GM23338 (cell line): ENCODE measurements at regions not wholly inside any gene's neighbourhood (a gene's known extent, or its start where the extent isn't known, plus 50 kb on each side); places are given as distances from the start of the nearest gene placed in this dataset.

Experiments used
- ATAC-seq: fragments of 200-7000 bp; cut with Tn5 transposase; 3 replicates; pipeline ENCODE4 v1.9.1; 2020
- DNase-seq: peaks from one replicate; pipeline ENCODE4 v3.0.0-alpha.2; 2015; ENCODE audit warnings: low spot score
- H2AFZ ChIP-seq: fragments of 200-600 bp; sonication (generic); 2 replicates; pipeline ENCODE4 v1.8.0; 2016; ENCODE audit warnings: antibody characterized with exemption, mild to moderate bottlenecking, moderate library complexity
- H3F3A ChIP-seq: fragments of 200-600 bp; sonication (generic); replicated peaks from 2 replicates; pipeline ENCODE4 v1.8.0; 2017; ENCODE audit warnings: antibody characterized with exemption, mixed run types, low read depth
- H3K27ac ChIP-seq: fragments of 200-600 bp; sonication (generic); 2 replicates; pipeline ENCODE4 v1.6.1; 2016; ENCODE audit warnings: low read depth
- H3K27me3 ChIP-seq: fragments of 200-600 bp; sonication (generic); 2 replicates; pipeline ENCODE4 v1.8.0; 2016; ENCODE audit warnings: mild to moderate bottlenecking, mixed run types, moderate library complexity; ENCODE audit not compliant: insufficient read depth
- H3K36me3 ChIP-seq: fragments of 200-600 bp; sonication (generic); 2 replicates; pipeline ENCODE4 v1.8.0; 2016; ENCODE audit warnings: mild to moderate bottlenecking; ENCODE audit not compliant: insufficient read depth
- H3K4me1 ChIP-seq: fragments of 200-600 bp; sonication (generic); 2 replicates; pipeline ENCODE4 v1.8.0; 2016; ENCODE audit warnings: mild to moderate bottlenecking, moderate library complexity; ENCODE audit not compliant: insufficient read depth
- H3K4me2 ChIP-seq: fragments of 200-600 bp; sonication (generic); 2 replicates; pipeline ENCODE4 v1.7.1; 2017; ENCODE audit warnings: mixed run types
- H3K4me3 ChIP-seq: fragments of 200-600 bp; sonication (generic); 2 replicates; pipeline ENCODE4 v1.6.1; 2016; ENCODE audit warnings: mixed run types
- H3K79me2 ChIP-seq: fragments of 200-600 bp; sonication (generic); replicated peaks from 2 replicates; pipeline ENCODE4 v1.8.0; 2017; ENCODE audit warnings: mild to moderate bottlenecking; ENCODE audit not compliant: insufficient read depth
- H3K9me2 ChIP-seq: fragments of 200-600 bp; sonication (generic); 2 replicates; pipeline ENCODE4 v1.8.0; 2017; ENCODE audit not compliant: insufficient read depth
- H4K20me1 ChIP-seq: fragments of 200-600 bp; sonication (generic); replicated peaks from 2 replicates; pipeline ENCODE4 v1.8.0; 2017; ENCODE audit warnings: mild to moderate bottlenecking; ENCODE audit not compliant: insufficient read depth
- H3K27ac Mint-ChIP-seq: 2 replicates; pipeline ENCODE4 v1.8.0; 2020; ENCODE audit warnings: inconsistent platforms, mild to moderate bottlenecking, moderate library complexity, mixed read lengths
- H3K27me3 Mint-ChIP-seq: 3 replicates; pipeline ENCODE4 v1.8.0; 2022; ENCODE audit warnings: low read depth, mild to moderate bottlenecking, moderate library complexity, mixed read lengths, inconsistent platforms; ENCODE audit not compliant: insufficient read depth, poor library complexity
- H3K36me3 Mint-ChIP-seq: 3 replicates; pipeline ENCODE4 v1.8.0; 2021; ENCODE audit warnings: low read depth, mild to moderate bottlenecking, inconsistent platforms, moderate library complexity, mixed read lengths
- H3K4me1 Mint-ChIP-seq: 3 replicates; pipeline ENCODE4 v1.8.0; 2020; ENCODE audit warnings: mild to moderate bottlenecking, inconsistent platforms, mixed read lengths
- H3K4me3 Mint-ChIP-seq: 3 replicates; pipeline ENCODE4 v1.8.0; 2021; ENCODE audit warnings: moderate library complexity, mild to moderate bottlenecking, inconsistent platforms, mixed read lengths
- H3K9me3 Mint-ChIP-seq: 3 replicates; pipeline ENCODE4 v1.8.0; 2020; ENCODE audit warnings: moderate library complexity, mild to moderate bottlenecking, inconsistent platforms, mixed read lengths
- CREB1 ChIP-seq: fragments of 250-450 bp; sonication (Bioruptor Pico); IDR thresholded peaks from 2 replicates; pipeline ENCODE4 v1.5.0; 2020; ENCODE audit warnings: low read depth, mild to moderate bottlenecking, moderate library complexity
- CTCF ChIP-seq, 2 experiments: fragments of 200-600 bp in 1 of 2; sonication (generic) in 1 of 2; conservative IDR thresholded peaks; 2 replicates each; pipeline versions ENCODE4 v1.5.1 to v1.6.1; 2016 to 2017; ENCODE audit warnings: antibody characterized with exemption in 2 of 2, low read depth in 2 of 2, mild to moderate bottlenecking in 2 of 2, moderate library complexity in 1 of 2
- EZH2 ChIP-seq: fragments of 200-600 bp; sonication (generic); IDR thresholded peaks from one replicate; pipeline ENCODE4 v1.8.0; 2017; ENCODE audit warnings: antibody characterized with exemption, mild to moderate bottlenecking, low read depth; ENCODE audit not compliant: unreplicated experiment
- EZH2phosphoT487 ChIP-seq: fragments of 200-600 bp; sonication (generic); IDR thresholded peaks from one replicate; pipeline ENCODE4 v1.8.1; 2018; ENCODE audit warnings: antibody characterized with exemption; ENCODE audit not compliant: unreplicated experiment
- JUNB ChIP-seq: IDR thresholded peaks from one replicate; pipeline ENCODE4 v1.6.1; 2016; ENCODE audit warnings: antibody characterized with exemption; ENCODE audit not compliant: unreplicated experiment
- NANOG ChIP-seq: IDR thresholded peaks from 2 replicates; pipeline ENCODE4 v1.6.1; 2016; ENCODE audit warnings: antibody characterized with exemption, borderline replicate concordance
- POLR2AphosphoS5 ChIP-seq: IDR thresholded peaks from 2 replicates; pipeline ENCODE4 v1.6.1; 2016; ENCODE audit warnings: antibody characterized with exemption, low read depth
- REST ChIP-seq: IDR thresholded peaks from one replicate; pipeline ENCODE4 v1.6.1; 2018; ENCODE audit warnings: antibody characterized with exemption; ENCODE audit not compliant: unreplicated experiment
- ZNF114 ChIP-seq: fragments of 250-450 bp; sonication (Bioruptor Pico); IDR thresholded peaks from 2 replicates; pipeline ENCODE4 v1.5.0; 2020; ENCODE audit warnings: mild to moderate bottlenecking, moderate library complexity
- ZNF331 ChIP-seq: fragments of 250-450 bp; sonication (Bioruptor Pico); IDR thresholded peaks from 2 replicates; pipeline ENCODE4 v1.5.0; 2020; ENCODE audit warnings: low read depth, mild to moderate bottlenecking, moderate library complexity

DNA sequence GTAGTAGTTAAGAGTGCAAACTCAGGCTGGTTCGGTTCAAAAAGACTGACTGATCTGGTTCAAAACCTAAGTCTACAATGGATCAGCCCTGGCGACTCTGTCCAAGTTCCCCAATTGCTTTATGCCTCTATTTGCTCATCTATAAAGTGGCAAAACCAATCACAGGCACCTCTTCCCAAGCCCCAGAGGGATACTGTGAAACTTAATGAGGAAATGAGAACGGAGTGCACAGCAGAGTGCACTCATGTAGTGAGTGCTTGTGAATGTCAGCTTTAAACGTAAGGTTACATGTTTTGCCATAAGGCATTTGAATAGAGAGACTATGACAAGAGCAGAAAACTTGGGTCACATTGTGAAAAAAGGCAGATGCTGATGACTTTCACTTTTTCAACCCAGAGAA lies 199.7 kb upstream of the KLF3 start:
- Mint-ChIP-seq H3K4me1 (no peaks in the 10 kb centered on the region), H3K9me3 (peaks cover 17% of the 10 kb centered on the region), H3K27ac (no peak overlapping the region), H3K36me3 (peaks cover 8% of the 10 kb centered on the region; the same call in 2 of the 3 replicates), H3K4me3 (no peak overlapping the region), H3K27me3 (no peaks in the 10 kb centered on the region)
- Histone ChIP-seq H3K4me1 (no peaks in the 10 kb centered on the region), H4K20me1 (no peaks in the 10 kb centered on the region), H3K4me3 (no peak overlapping the region), H3F3A (no peaks in the 10 kb centered on the region), H2AFZ (no peak overlapping the region; the same call in 1 of the 2 replicates), H3K79me2 (no peaks in the 10 kb centered on the region), H3K27me3 (no peaks in the 10 kb centered on the region), H3K27ac (no peak overlapping the region), H3K4me2 (no peak overlapping the region), H3K36me3 (no peaks in the 10 kb centered on the region), H3K9me2 (peaks cover 5% of the 10 kb centered on the region; the same call in 1 of the 2 replicates)
- ATAC-seq (no peak), DNase-seq (no peak)
- no peak for TF ChIP-seq CTCF (conservative IDR thresholded peaks at IDR 0.05; ENCODE audit: low read depth in 2 of 2)
- no peak for TF ChIP-seq EZH2
- no peak for TF ChIP-seq EZH2phosphoT487
- TF ChIP-seq NANOG = no peak
- no peak for TF ChIP-seq ZNF331
- no peak for TF ChIP-seq POLR2AphosphoS5

- Histone ChIP-seq H2AFZ (no peak overlapping the region), H3F3A (no peaks in the 10 kb centered on the region), H3K9me2 (peaks cover 5% of the 10 kb centered on the region; the same call in 1 of the 2 replicates), H3K79me2 (no peaks in the 10 kb centered on the region), H3K4me3 (no peak overlapping the region), H3K27ac (no peak overlapping the region), H3K4me2 (no peak overlapping the region), H3K27me3 (no peaks in the 10 kb centered on the region), H4K20me1 (no peaks in the 10 kb centered on the region), H3K4me1 (no peaks in the 10 kb centered on the region), H3K36me3 (no peaks in the 10 kb centered on the region)
- ATAC-seq (no peak), DNase-seq (no peak)
- Mint-ChIP-seq H3K4me1 (no peaks in the 10 kb centered on the region), H3K36me3 (peaks cover 8% of the 10 kb centered on the region; the same call in 2 of the 3 replicates), H3K27ac (no peak overlapping the region), H3K27me3 (no peaks in the 10 kb centered on the region), H3K4me3 (no peak overlapping the region), H3K9me3 (peaks cover 17% of the 10 kb centered on the region)
- no peak for TF ChIP-seq CTCF (conservative IDR thresholded peaks at IDR 0.05; ENCODE audit: low read depth in 2 of 2)
- TF ChIP-seq EZH2 = no peak
- TF ChIP-seq POLR2AphosphoS5 = no peak
- TF ChIP-seq CREB1 (CRISPR knock-in tag) = no peak
- no peak for TF ChIP-seq ZNF114
- TF ChIP-seq EZH2phosphoT487 = no peak
- TF ChIP-seq REST = no peak
- TF ChIP-seq ZNF331 = no peak
- TF ChIP-seq JUNB = no peak
Measured at GRCh38 chr4:38466401-38466800, 197.6 kb upstream of the KLF3 start.
